Right forelimb (tissue), 1 donor: ENCODE measurements at regions not wholly inside any gene's neighbourhood (a gene's known extent, or its start where the extent isn't known, plus 50 kb on each side); places are given as distances from the start of the nearest gene placed in this dataset.

ENCODE experiments used
- DNase-seq: peaks from one replicate; pipeline ENCODE4 v3.0.0-alpha.2; 2018

GRCh38 chr13:68428292-68428691 lies 1198.2 kb upstream of the PCDH9 start:
- DNase-seq: no peak

- DNase-seq: no peak
Observed at GRCh38 chr13:68417801-68418200, 1187.7 kb upstream of the PCDH9 start.

DNA sequence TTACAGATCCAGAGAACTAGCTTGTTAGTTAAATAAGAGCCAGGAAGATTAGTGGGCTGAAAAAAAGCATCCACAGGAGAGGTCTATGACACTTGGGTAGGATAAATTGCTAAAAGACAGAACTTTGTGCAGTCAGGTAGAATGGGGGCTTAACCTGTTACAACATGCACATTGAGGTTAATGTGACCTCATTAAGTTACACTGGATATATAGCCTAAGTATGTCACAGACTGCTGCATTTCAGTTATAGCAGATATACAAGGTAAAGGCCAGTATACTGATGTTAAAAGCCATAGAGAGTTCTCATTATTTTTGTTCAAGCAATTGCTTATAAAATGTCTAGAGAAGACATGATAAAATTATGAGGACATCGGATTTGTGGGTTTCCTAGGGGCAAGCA lies 1179.9 kb upstream of the PCDH9 start:
- no peak for DNase-seq

GRCh38 chr13:68390987-68391386 lies 1160.9 kb upstream of the PCDH9 start:
- no peak for DNase-seq

DNA sequence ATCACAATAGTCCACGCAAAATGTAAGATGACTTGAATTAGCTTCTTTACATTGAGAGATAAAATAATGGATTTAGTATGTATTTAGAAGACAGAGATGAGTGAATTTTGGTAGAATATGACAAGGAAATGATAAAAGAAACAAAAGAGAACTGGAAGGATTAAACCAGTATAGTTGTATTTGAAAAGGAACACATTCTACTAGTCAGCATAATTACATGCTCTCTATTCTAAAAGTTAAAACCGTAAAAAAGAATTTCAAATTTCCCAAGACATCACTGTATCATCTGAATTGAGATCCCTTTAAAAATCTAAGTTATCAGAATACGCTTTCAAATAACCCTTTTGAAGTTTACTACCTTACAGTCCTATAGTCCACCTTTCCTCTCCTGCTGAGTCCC lies 1156.7 kb upstream of the PCDH9 start:
- no peak for DNase-seq

GRCh38 chr13:68380041-68380973 lies 1150.2 kb upstream of the PCDH9 start:
- no peak for DNase-seq

DNA sequence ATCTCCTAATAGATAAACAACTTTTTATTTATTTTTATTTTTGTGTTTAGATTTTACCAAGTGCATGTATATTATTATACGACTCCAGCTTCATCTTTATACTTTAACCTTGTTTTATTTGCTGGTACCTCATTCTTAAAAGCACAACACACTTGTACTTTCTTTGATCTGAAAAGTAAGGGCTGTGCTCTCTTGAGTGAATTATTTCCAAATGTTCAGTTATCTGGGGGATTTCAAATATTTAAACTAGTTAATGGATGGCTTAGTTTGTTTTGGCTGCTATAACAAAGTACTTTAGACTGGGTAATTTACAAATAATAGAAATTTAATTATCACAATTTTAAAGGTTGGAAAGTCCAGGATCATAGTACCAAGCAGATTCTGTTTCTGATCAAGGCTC lies 1148.2 kb upstream of the PCDH9 start:
- no peak for DNase-seq

GRCh38 chr13:68375004-68375403 lies 1144.9 kb upstream of the PCDH9 start:
- no peak for DNase-seq

- DNase-seq: no peak
Observed at GRCh38 chr13:68369739-68370138, 1139.6 kb upstream of the PCDH9 start.

- DNase-seq: no peak
Observed at GRCh38 chr13:68368922-68369321, 1138.8 kb upstream of the PCDH9 start.

DNA sequence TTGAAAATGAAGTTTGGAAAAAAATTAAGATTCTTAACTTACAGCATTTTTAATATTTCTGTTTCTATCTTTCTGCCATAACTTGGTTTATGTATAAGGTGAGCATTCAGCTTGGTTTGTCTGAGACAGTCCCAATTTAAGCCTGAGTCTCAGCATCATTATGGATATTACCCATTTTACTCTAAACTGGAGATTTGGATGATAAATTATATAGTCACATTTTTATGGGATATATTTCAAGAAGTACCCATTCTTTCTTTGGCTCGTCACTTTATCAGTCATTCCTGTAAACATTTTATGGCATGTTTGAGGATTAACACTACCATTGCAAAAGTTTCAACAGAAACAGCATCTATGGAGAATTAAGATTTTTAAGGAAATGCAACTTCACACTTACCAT lies 1129.0 kb upstream of the PCDH9 start:
- no peak for DNase-seq

DNA sequence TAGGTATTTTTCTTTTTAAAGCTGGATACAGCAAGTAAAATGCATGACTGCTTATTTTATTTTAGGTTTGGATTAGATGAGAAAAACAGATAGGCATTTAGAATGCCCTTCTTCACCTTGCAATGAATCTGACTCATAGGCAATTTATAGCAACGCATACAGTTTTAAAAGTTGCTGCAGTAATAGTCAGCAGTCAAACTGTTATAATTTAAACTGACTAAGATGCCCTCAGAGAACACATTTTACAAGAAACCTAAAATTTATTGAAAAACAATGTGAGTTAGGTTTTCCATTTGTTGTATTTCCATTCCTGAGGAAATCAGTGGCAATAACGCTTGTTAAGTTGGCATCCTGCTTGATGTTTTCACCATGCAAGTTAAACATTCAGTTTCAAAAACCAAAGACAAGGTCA lies 1128.2 kb upstream of the PCDH9 start:
- no peak for DNase-seq

DNA sequence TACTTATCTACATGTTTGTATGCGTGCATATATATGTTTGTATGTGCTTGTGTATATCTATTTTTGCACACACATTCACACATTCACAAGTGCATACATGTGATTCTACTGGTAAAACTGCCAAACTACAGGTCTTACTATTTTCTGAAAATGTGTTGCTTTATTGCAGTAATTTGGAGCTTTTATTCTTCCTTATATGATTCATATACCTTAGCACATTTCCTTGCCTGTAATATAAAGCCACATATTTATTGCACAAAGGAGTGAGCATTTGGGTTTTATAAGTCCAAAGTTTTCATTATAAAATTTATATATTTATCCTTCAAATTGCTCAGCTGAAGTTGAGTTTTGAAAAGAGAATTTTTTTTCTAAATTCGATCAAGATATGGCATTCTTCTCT lies 1120.4 kb upstream of the PCDH9 start:
- DNase-seq: no peak

GRCh38 chr13:68347220-68347619 lies 1117.1 kb upstream of the PCDH9 start:
- DNase-seq: no peak

DNA sequence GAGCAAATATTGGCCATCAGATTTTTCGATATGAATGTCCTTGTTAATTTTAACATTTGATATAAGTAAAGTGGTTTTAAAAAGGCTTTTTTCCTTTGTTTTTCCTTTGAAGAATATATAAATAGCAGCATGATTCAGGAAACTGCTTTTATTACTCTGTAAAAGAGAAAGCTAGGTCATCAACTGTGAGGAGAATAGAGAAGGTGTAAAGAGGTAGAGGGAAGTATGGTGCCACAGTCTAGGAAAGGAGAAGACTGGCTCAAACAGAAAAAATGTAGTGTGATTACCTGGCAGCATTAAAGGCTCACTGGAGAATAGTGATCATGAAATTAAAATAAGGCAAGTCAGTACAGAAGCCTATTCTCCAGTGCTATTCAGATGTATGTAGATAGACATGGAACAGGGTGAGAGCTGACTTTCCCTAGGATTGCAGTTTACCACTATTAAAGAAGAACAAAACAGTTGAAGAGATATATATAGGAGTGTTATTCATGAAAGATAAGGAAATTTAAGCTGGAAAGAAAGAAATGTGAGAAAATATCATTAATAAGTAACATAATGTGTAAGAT lies 1115.9 kb upstream of the PCDH9 start:
- DNase-seq: no peak

GRCh38 chr13:68323124-68323523 lies 1093.0 kb upstream of the PCDH9 start:
- DNase-seq: no peak

DNA sequence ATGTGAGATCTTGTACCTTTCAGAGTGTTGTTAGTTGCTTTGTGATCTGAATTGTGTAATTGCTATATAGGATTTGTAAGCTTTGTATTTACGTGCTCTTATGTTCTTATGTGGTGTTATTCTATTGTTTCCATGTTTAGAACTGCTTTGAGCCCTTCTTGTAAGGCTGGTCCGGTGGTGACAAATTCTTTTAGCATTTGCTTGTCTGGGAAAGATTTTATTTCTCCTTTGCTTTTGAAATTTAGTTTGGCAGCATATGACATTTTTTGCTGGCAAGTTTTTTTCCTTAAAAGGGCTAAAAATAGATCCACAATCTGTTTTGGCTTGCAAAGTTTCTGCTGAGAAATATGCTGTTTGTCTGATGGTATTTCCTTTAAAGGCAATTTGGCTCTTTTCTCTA lies 1089.2 kb upstream of the PCDH9 start:
- DNase-seq: no peak

DNA sequence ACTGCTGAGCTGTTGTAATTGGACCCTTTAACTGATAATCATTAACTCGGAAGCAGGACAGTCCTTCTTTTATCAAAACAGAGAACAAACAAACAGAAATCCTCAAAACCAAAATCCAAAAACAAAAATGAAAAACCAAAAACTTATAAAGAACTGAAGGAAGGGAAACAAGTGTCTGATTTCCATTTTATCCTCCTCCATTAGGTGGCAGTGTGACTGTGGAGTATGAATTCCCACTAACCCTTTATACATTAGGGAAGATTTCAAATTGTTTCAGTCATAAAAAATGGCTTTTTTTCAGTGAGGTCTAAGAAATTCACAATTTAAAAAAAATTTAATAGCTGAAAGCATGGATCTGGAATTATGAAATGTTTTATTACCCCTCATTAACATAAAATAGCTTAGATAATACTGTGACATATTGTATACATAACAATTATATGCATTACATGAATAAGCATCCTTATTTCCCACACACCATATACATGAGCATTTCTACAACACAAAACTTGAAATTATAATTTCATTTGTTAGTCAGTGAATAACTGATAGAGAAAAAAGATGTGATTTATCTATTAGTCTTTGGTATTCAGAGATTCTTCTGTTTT lies 1074.3 kb upstream of the PCDH9 start:
- no peak for DNase-seq

DNA sequence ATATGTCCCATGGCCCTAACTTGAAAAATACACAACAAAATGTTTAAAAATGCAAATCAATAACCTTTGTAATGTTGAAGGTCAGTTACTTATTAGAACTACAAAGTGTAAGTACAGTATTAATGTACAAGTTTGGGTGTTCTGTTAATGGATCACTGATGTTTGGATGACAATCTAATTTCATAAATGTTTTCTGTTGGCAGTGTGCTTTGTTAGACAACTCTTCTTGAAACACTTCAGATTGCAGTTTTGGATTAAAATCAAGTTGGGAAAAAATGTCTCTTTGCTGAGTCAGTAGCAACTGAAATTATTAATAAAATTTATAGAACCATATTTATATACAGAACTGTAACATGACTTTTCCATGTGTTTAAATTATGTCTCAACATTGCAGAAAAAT lies 1063.5 kb upstream of the PCDH9 start:
- DNase-seq: no peak

DNA sequence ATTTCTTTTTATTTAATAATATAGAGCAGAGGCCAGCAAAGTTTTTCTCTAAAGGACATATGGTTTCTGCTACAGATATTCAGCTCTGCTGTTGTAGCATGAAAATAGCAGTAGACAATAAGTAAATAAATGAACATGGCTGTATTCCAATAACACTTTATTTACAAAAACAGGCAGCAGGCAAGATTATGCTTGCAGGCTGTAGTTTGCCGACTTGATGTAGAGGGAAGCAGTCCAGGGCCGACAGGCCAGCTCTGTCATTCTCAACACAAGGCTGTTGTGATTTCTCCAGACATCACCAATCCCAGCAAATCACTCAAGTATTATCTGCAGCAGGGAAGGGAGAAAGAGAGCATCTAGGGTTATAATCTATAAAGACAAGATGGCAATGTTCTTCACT lies 1062.5 kb upstream of the PCDH9 start:
- no peak for DNase-seq

- DNase-seq: no peak
Observed at GRCh38 chr13:68291595-68291994, 1061.5 kb upstream of the PCDH9 start.

GRCh38 chr13:68275758-68276157 lies 1045.6 kb upstream of the PCDH9 start:
- no peak for DNase-seq

- no peak for DNase-seq
Observed at GRCh38 chr13:68272652-68273051, 1042.5 kb upstream of the PCDH9 start.

DNA sequence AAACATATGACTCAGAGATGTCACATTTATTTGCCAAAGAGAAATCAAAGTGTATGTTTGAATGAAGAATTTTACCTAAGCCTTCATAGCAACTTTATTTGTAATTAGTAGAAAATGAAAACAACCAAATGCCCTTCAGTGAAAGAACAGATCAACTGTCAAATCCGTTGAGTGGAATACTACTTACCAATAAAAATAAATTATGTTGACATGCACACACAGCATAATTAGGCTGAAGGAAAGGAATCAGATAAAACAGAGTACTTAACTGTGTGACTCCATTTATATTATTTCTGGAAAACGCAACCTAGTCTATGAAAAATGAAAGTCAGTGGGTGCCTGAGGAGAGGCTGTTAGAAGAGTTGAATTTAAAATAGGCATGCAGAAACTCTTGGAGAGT lies 1034.6 kb upstream of the PCDH9 start:
- DNase-seq: no peak
